CD4-positive, alpha-beta T cell treated with Interferon gamma for 1 hour (primary cell): ENCODE measurements at regions not wholly inside any gene's neighbourhood (a gene's known extent, or its start where the extent isn't known, plus 50 kb on each side); places are given as distances from the start of the nearest gene placed in this dataset.
A peak's percentile ranks its signal among the peaks of the same experiment; 100 is the strongest.

ENCODE experiments used
- DNase-seq: peaks from one replicate; pipeline ENCODE4 v3.0.0-alpha.2; 2020

- no peak for DNase-seq
Observed at GRCh38 chr13:109636736-109637135, 149.6 kb downstream of the IRS2 start.

GRCh38 chr13:109631069-109631468 is 155.3 kb downstream of the IRS2 start:
- no peak for DNase-seq

- DNase-seq = no peak
Observed at GRCh38 chr13:109630271-109630670, 156.1 kb downstream of the IRS2 start.

- no peak for DNase-seq
Observed at GRCh38 chr13:109629737-109630136, 156.6 kb downstream of the IRS2 start.

- no peak for DNase-seq
Observed at GRCh38 chr13:109628251-109628699, 158.1 kb downstream of the IRS2 start.

GRCh38 chr13:109627649-109628048 is 158.7 kb downstream of the IRS2 start:
- DNase-seq = no peak

GRCh38 chr13:109626386-109627171 is 159.8 kb downstream of the IRS2 start:
- no peak for DNase-seq

- DNase-seq = no peak
Observed at GRCh38 chr13:109625156-109625555, 161.2 kb downstream of the IRS2 start.

- no peak for DNase-seq
Observed at GRCh38 chr13:109622006-109622405, 164.4 kb downstream of the IRS2 start.

GRCh38 chr13:109615721-109616420 is 170.5 kb downstream of the IRS2 start:
- no peak for DNase-seq

GRCh38 chr13:109611912-109612691 is 174.3 kb downstream of the IRS2 start:
- no peak for DNase-seq

GRCh38 chr13:109610517-109610916 is 175.9 kb downstream of the IRS2 start:
- peak; percentile 40 for DNase-seq

GRCh38 chr13:109608503-109608902 is 177.9 kb downstream of the IRS2 start:
- DNase-seq = no peak

GRCh38 chr13:109608059-109608458 is 178.3 kb downstream of the IRS2 start:
- DNase-seq = no peak

- DNase-seq = no peak
Observed at GRCh38 chr13:109606520-109606919, 179.9 kb downstream of the IRS2 start.

- no peak for DNase-seq
Observed at GRCh38 chr13:109605846-109606245, 180.5 kb downstream of the IRS2 start.

GRCh38 chr13:109604894-109605293 is 181.5 kb downstream of the IRS2 start:
- DNase-seq = no peak

GRCh38 chr13:109602356-109602755 is 184.0 kb downstream of the IRS2 start:
- no peak for DNase-seq

- no peak for DNase-seq
Observed at GRCh38 chr13:109599901-109600657, 186.3 kb downstream of the IRS2 start.

GRCh38 chr13:109595471-109595870 is 190.9 kb downstream of the IRS2 start:
- no peak for DNase-seq

GRCh38 chr13:109593230-109593629 is 193.2 kb downstream of the IRS2 start:
- DNase-seq = no peak

GRCh38 chr13:109592770-109593169 is 193.6 kb downstream of the IRS2 start:
- no peak for DNase-seq

GRCh38 chr13:109587689-109588088 is 198.7 kb downstream of the IRS2 start:
- DNase-seq = no peak
